LoVo (cell line): ENCODE measurements at regions not wholly inside any gene's neighbourhood (a gene's known extent, or its start where the extent isn't known, plus 50 kb on each side); places are given as distances from the start of the nearest gene placed in this dataset.

Experiments
- DNase-seq: peaks from one replicate; pipeline ENCODE4 v3.0.0-alpha.2; 2016; ENCODE audit warnings: low spot score

DNA sequence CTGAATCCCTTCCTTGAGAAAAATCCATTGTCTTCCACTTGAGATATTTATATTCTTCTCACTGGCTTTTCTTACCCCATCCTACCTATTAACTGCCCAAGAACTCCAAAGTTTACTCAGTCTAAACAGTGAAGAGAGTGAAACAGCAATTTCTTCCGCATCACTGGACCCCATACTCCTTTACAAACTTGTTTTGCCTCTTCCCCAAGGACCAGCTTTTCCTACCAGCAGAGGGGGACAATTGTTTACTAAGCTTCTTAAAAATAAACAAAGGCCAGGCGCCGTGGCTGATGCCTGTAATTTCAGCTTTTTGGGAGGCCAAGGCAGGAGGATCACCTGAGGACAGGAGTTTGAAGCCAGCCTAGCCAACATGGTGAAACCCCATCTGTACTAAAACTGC, 52.0 kb downstream of the LRATD1 start:
- DNase-seq, result no peak

DNA sequence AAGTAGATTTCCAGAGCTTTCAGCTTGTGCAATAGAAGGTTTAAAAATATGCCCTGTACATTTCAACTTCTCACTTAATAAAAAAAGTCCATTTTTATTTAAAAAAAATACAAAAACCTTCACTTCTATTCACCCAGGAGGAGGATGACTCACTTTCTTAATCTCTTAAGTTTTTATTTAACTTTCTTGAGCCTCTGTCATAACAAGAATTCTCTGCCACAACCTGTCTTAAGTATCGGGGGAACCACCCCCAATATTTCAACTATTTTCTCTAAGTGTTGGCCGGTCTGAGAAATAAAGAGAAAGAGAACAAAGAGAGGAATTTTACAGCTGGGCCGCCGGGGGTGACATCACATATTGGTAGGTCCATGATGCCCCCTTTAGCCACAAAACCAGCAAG, 58.4 kb downstream of the LRATD1 start:
- DNase-seq, result no peak

DNA sequence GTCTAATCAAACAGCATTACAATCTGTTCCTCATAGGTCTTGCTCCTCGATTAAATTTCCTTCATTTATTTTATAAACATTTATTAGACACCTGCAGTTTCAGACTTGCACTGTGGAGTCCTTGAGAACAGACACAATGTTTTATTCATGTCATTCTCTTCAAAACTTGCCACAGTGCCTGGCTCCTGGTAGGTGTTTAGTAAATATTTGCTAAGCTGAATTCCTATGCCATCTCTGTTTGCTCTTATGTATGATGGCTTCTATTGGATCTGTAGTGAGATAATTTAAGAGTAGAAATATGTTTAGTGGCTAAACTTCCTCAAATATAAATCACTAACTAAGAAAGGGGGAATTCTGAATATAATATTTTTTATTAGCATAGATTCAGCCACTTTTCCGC, 61.4 kb downstream of the LRATD1 start:
- no peak for DNase-seq

DNA sequence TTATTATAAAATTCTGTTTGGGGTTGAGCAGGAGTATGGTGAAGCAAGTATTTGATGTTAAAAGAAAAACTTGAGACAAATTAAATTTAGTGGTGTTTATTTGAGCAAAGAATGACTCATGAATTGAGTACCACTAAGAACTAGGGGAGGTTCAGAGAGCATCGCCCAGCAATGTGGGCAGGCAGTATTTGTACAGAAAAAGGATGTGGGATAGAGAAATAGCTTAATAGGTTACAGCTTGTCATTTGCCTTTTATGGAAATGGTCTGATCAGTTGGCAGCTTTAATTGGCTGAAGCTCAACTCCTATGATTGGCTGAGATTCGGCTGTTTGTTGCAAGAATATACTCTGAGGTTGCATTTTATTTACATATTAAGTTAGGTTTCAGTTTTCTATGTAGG, 68.2 kb downstream of the LRATD1 start:
- no peak for DNase-seq

DNA sequence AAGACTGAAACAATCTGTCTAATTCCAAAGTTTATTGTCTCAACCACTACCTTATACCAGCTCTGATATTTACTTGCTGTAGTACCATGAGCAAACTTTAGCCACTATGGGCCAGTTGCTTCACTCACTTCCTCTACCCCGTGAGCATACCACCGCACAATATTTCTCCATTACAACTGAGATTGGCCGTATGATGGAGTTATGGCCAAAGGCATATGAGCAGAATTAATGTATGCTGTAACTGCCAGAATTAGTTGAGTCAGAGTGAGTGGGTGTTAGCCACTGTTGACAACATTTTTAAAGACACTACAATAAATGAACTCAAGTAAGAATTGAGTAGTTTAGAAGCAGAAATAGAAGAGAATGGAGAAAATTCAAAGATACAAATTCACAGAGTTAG, 69.7 kb downstream of the LRATD1 start:
- DNase-seq, result no peak

DNA sequence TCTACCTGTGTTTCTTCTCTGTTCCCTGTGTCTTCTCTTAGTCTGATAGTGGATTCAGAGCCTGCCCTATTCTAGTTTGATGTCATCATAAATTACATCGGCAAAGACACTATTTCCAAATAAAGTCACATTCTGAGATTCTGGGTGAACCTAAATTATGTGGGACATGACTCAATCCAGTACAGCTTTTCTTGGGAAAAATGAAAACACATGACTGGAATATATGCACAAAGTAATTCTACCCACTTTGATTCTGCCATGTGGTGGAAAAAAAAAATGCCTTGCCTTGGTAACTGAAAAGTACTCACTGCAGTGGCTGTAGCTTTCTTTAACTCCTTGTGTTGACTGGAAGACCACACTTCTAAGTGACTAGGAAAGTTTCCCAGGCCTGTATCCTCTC, 73.7 kb downstream of the LRATD1 start:
- DNase-seq, result no peak

DNA sequence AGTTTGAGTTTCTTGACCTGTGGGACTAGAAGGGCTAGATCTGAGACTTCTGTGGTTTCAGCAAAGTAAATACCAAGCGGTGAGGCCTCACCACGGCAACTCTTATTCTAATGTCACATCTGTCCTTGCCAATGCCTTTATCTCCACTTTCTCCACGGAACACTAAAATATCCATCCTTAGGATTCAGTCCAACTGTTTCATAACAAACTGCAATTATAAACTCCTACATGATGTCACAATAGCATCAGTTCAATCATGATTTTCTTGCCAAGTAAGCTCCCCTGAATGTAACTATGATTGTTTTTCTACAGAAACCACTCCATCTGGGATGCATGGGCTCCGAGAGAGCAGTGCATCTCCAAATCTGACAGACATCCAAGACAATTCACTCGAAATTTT, 79.6 kb downstream of the LRATD1 start:
- DNase-seq, result no peak

DNA sequence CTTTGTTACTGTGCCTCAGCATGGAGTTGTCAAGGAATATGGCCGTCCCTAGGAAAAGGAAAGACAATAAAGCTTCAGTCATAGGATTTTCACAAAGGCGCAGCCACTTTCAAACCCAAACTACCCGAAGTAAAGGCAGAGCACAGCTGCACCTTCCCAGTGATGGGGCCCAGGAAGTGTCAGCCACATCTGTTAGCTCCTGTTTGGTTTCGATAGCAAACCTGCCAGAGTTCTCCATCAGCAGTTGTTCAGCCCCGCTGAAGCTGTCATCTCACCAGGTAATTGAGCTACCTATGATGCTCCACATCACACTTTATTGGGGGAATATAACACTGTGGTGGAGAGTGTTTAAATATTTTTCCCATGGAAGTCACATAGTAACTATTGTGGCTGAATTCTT, 80.7 kb downstream of the LRATD1 start:
- DNase-seq, result no peak

DNA sequence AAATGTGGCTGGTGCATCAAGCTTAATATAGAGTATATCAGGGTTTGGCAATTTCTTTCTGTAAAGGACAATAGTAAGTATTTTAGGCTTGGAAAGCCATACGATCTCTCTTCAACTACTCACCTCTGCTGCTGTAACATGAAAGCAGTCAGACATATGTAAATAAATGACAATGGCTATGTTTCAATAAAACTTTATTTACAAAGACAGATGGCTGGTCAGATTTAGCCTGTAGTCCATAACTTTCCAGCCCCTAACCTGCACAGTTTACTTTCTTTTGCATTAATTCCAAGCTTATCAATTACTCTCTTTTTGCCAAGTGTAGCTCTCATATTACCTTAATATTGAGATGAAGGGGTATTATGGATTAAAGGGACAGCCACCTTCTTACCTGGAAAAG, 83.1 kb downstream of the LRATD1 start:
- DNase-seq, result no peak

DNA sequence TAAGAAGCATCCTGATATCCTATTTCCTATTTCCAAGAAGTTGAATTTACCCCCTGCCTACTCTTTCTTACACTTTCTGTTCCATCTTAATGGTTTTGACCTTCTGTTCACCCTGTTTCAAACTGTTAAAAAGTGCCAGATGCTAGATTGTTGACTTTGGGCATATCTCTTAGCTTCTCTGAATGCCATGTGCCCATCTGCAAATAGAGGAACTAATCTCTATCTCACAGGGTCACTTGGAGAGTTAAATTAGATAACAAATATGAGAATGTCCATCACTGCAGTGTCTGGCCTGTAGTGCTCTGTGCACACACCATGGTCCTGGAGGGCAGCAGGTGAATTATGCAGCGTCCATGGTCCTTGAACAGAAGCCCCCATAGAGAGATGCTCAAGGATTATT, 83.8 kb downstream of the LRATD1 start:
- no peak for DNase-seq

DNA sequence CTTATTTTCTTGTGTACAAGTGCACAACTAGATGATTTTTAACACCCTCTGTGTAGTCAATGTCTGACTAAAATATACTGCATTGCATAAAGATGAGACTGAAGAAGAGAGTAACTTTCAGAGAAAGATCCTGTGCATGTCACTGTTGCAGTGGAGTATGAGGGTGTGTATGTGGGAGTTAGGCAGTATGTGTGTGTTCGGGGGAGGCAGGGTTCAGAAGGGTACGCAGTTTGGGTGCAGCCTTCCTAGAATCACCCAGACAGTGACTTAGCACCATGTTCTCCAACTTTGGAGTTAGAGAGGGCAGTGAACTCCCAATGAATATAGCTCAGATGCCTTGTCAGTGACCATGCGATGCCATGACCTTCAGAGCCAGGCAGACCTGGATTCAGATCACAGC, 84.6 kb downstream of the LRATD1 start:
- DNase-seq, result no peak

DNA sequence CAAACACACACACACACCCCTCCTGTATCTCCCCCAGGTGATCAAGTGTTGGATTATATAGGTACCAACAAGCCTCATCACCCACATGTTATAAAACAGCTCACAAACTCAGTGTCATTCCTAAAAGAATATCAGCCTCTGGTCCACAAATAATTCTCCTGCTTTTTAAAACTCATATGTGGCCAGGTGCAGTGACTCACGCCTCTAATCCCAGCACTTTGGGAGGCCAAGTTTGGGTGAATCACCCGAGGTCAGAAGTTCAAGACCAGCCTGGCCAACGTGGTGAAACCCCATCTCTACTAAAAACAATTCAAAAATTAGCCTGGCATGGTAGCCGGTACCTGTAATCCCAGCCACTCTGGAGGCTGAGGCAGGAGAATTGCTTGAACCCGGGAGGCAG, 87.8 kb downstream of the LRATD1 start:
- DNase-seq, result no peak

DNA sequence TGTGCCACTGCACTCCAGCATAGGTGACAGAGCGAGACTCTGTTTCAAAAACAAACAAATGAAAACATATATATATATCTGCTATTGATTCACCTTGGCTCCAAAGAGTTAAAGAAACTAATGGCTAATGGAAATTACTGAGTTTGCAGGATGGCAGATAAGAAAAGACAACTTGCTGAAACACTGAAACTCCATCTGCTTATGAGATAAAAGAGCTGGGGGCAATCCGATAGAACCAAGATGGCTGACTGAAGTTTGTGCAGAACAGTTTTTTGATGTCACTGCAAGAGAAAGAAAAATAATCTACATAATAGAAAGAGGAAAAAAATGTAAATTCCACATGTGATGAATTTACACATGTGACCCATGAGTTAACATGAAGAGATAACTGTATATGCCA, 88.2 kb downstream of the LRATD1 start:
- no peak for DNase-seq

DNA sequence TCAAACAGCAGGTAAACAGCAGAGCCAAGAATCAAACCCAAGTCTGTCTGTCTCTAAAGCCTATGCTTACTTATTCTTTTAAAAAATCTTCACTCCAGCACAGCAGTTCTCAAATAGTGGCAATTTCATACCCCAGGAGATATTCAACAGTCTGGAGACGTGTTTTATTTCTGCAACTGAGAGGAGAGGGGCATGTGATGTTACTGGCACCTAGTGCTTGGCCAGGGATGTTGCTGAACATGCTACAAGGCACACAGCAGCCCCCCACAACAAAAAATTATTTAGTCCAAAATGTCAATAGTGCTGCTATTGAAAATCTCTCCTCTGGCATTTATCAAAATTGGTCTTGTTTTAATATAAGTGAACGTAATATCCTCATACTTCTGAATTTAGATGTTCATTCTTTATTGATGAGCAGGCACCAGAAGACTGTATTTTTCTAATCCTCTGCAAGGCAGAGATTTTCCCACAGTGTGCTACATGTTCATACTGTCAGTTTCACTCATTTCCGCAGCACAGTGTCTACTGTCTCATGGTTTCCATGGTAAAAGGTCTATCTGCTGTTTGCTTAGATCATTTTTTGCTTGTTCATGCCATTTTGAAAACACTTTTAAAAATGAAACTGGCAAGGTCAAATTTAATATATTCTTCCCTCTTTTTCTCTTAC, 90.5 kb downstream of the LRATD1 start:
- DNase-seq, result no peak

DNA sequence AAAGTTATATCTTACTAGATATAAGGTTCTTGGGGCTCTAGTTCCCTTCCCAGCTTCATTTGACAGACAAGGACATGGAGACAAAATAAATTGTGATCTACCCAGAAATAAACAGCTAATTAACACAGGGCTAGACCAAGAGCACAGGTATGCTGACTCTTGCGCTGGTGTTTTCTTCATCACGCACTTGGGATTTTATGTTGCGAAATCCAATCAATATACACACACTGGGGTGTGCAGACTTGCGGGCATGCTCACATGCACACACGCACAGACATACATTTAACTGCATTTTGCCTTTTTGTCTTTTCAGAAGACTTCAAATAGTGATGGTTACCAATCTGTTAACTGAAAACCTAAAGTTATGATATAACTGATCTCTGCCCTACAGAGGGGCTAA, 91.2 kb downstream of the LRATD1 start:
- DNase-seq, result no peak

DNA sequence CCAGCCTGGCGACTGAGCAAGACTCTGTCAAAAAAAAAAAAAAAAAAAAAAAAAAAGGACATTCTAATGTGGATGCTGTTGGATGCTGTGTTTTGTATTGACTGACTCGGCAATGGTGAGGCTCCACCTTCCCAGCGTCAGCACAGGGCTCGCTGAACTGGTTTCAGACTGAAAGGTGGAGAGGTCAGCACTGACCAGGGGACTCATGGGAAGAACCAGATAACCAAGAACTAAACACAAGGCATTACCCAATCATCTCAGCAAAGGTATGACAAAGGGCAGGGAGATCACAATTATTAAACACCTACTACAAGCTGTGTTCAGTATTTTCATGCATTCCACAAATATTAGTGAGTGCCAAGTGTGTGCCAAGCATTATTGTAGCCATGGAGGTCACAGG, 103.2 kb downstream of the LRATD1 start:
- DNase-seq, result no peak

DNA sequence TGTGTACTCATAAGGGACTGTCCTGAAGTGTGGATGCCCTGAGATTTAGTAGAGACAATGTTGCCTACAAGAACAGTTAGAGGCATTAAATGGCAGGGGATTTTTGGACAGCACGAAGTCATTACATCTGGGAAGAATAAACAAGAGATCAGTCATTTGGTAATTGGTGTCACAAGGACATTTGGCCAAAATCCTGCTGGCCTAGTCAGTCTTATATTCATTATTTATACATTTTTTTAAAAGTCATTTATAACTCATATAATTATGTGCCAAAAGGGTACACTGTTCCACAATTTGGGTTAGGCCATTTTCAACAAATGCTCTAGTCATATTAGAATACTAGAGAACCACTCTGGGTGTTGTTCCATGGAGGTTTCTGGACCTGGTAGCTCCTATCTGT, 104.7 kb downstream of the LRATD1 start:
- DNase-seq, result no peak

DNA sequence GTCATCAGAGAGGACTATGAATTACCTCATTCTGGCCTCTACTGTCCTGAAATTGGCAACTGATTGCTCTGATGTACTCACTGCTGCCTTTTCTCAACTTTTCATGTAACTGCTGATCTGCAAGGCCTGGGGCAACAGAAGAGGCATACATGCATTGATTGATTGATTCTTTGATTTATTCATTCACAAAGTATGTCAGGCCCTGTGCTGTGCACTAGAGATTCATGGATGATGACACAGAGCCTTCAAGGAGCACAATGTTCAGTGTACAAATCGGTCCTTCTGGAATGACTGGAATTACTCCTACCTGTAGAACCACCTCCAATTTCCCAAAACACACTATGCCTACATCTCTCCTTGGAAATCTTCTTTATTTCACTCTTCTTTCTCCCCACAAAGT, 111.3 kb downstream of the LRATD1 start:
- DNase-seq, result no peak

DNA sequence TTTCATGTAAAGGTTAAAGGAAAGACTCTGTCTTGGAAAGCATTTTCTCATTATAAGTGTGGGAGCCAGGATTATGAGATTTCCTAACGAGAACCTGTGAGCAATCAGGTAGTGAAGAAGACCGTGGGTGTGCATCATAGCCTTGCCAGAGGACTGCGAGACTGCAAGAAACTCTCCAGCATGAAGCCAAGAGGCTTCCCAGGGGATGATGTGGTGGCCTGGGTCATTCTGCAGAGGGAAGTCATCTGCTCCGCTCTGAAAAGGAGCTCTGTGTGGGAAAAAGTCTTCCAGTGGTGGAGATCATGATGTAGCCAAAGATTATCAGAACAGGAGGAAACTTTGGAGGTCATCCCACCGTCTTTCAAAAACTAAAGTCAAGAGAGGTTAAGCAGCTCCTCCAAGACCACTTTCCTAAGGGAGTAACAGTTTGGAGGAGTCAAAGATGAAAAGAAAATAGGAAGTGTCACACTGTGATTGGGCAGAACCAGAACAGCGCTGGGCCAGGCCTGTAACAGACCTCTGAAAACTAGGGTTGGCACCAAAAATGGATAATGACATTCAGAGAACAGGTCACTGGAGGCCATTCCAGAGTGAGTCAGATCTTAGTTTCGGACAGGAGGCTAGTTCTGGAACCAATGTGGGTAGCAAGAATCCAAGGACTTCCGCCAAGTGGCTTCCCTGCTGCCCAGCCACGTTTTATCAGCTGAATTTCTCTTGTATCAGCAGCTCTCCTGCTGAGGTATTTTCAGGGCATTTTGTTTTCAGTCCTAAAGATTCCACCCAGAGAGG, 113.0 kb downstream of the LRATD1 start:
- DNase-seq, result no peak

DNA sequence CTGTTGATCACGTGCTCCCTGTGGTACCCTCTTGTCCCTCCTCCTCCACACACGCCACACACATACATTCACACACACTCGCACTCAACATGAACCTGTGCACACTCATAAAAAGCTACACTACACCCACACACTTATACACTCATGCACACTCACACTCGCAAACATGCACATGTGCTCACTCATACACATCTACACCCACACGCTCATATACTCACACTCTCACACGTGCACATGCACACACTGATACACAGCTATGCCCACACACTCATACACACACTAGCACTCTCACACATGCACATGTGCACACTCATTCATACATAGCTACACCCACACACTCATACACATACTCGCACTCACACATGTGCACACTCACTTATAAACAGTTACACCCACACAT, 113.6 kb downstream of the LRATD1 start:
- no peak for DNase-seq

DNA sequence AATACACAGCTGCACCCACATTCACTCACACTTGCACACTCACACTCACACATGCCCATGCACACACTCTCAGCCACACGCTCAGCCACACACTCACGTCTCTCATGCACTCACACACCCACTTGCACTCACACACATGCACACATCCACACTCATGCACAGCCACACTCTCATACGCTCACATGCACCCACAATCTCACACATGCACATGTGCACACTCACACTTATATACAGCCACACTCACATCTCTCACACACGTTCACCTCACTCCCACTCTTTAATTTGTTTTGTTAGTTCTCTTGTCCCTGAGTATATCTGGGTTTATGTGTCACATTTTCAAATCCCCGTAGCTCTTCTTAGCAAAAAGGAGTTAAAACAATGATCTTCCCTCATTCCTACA, 114.9 kb downstream of the LRATD1 start:
- DNase-seq, result no peak

DNA sequence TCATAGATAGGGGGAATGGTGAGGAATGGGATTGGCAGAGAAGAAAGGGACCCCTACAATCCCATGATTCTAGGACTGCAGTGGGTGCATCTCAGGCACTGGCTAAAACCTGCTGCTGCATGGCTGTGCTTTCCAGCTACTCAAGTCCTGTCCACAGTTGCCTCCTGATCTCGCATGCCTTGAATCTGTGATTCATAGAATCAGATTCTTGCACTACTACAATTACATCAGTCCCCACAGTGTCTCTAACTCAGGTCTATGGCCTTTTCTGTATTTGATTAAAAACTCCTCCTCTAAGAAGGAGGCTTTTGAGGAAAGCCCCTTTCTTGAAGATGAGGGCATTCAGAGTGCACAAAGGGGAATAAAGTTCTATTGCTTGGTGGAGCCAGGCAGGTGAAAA, 117.4 kb downstream of the LRATD1 start:
- no peak for DNase-seq

DNA sequence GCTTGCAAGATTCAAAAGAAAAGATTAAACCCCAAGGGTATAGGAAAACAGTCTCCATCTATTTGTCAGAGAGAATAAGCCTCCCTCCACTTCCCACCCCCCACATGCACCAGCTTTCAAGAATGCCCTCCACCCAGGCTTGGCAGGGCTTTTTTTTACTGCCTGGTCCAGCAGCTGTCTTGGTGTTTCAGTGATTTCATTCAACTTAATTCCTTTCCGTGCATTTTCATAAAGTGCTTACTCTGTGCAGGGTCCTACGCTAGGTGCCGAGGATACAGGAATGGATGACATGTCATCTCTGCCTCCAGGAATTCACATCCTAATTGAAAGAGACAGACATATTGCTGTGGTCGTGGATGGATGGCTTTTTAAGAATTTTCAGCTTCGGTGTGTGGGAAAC, 117.9 kb downstream of the LRATD1 start:
- no peak for DNase-seq

DNA sequence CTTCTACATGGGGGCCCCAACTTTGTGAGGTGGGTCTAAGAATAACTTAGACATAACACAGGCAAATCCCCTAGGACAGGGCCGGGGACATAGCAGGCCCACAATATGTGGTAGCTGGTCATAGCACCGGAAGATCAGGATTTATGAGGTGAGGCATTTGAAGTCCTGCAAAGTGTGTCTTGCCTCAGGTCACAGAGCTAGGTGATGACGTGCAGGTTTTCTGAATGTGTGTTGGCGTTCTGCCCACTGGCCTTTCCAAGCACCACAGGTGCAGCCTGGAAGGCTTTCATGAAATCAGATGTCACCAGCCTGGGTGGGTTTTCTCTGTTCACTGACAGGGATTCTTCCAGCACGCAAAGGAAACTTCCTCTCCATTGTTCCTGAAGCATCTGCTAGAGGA, 119.1 kb downstream of the LRATD1 start:
- peak; percentile 10 for DNase-seq
